ENCODE measurements at regions not wholly inside any gene's neighbourhood (a gene's known extent, or its start where the extent isn't known, plus 50 kb on each side); places are given as distances from the start of the nearest gene placed in this dataset.
"Not testable (repeated sequence)": the region's sequence is repeated elsewhere in the genome, so short reads cannot be mapped to it uniquely, and the experiment has no call there.

- DNase-seq: no peak
- Mint-ChIP-seq H3K27ac (no peak overlapping the region), H3K4me3 (no peak overlapping the region), H3K9me3 (no peaks in the 10 kb centered on the region), H3K36me3 (ENCODE audit: low read depth) (no peaks in the 10 kb centered on the region), H3K4me1 (no peaks in the 10 kb centered on the region), H3K27me3 (no peaks in the 10 kb centered on the region)
- ChIA-PET CTCF (no interaction called here), POLR2A (no interaction called here)
Observed at GRCh38 chr14:38394064-38394463, 138.2 kb upstream of the CLEC14A start.

- Mint-ChIP-seq H3K9me3 (no peaks in the 10 kb centered on the region), H3K4me3 (no peak overlapping the region), H3K36me3 (ENCODE audit: low read depth) (no peaks in the 10 kb centered on the region), H3K27me3 (no peaks in the 10 kb centered on the region), H3K4me1 (no peaks in the 10 kb centered on the region), H3K27ac (no peak overlapping the region)
- no peak for DNase-seq
- ChIA-PET POLR2A (no interaction called here), CTCF (no interaction called here)
Observed at GRCh38 chr14:38391334-38391733, 135.4 kb upstream of the CLEC14A start.

GRCh38 chr14:38389681-38390080 lies 133.8 kb upstream of the CLEC14A start:
- ChIA-PET CTCF (no interaction called here), POLR2A (no interaction called here)
- Mint-ChIP-seq H3K4me3 (no peak overlapping the region), H3K27me3 (no peaks in the 10 kb centered on the region), H3K4me1 (no peaks in the 10 kb centered on the region), H3K9me3 (no peaks in the 10 kb centered on the region), H3K27ac (no peak overlapping the region), H3K36me3 (ENCODE audit: low read depth) (no peaks in the 10 kb centered on the region)
- DNase-seq: no peak

GRCh38 chr14:38387821-38388220 lies 131.9 kb upstream of the CLEC14A start:
- ChIA-PET POLR2A (no interaction called here), CTCF (no interaction called here)
- Mint-ChIP-seq H3K4me3 (no peak overlapping the region), H3K27me3 (no peaks in the 10 kb centered on the region), H3K27ac (no peak overlapping the region), H3K36me3 (ENCODE audit: low read depth) (no peaks in the 10 kb centered on the region), H3K9me3 (no peaks in the 10 kb centered on the region), H3K4me1 (no peaks in the 10 kb centered on the region)
- no peak for DNase-seq

- no peak for DNase-seq
- Mint-ChIP-seq H3K36me3 (ENCODE audit: low read depth) (no peaks in the 10 kb centered on the region), H3K4me1 (no peaks in the 10 kb centered on the region), H3K4me3 (no peak overlapping the region), H3K27me3 (no peaks in the 10 kb centered on the region), H3K9me3 (no peaks in the 10 kb centered on the region), H3K27ac (no peak overlapping the region)
- CTCF ChIA-PET: interaction anchor here (0.6 kb wide), 1 partner anchor 1718 kb away, joined by 3 read pairs; no protein-coding TSS in a partner anchor
- POLR2A ChIA-PET: no interaction called here
Observed at GRCh38 chr14:38385836-38386235, 129.9 kb upstream of the CLEC14A start.

GRCh38 chr14:38385343-38385742 lies 129.4 kb upstream of the CLEC14A start:
- POLR2A ChIA-PET: no interaction called here

GRCh38 chr14:38384741-38385140 lies 128.8 kb upstream of the CLEC14A start:
- ChIA-PET POLR2A (no interaction called here), CTCF (no interaction called here)
- Mint-ChIP-seq H3K4me1 (no peaks in the 10 kb centered on the region), H3K36me3 (ENCODE audit: low read depth) (no peaks in the 10 kb centered on the region), H3K27me3 (no peaks in the 10 kb centered on the region), H3K27ac (no peak overlapping the region), H3K4me3 (no peak overlapping the region), H3K9me3 (no peaks in the 10 kb centered on the region)
- DNase-seq: no peak

More at GRCh38 chr14:38385343-38385742, 129.4 kb upstream of the CLEC14A start:
- H3K36me3 Mint-ChIP-seq (ENCODE audit: low read depth): no peaks in the 10 kb centered on the region
- DNase-seq: no peak
- CTCF ChIA-PET: interaction anchor here (0.6 kb wide), 1 partner anchor 1718 kb away, joined by 3 read pairs; no protein-coding TSS in a partner anchor
- no peaks in the 10 kb centered on the region for H3K27me3 Mint-ChIP-seq
- no peak overlapping the region for H3K27ac Mint-ChIP-seq
- H3K9me3 Mint-ChIP-seq: no peaks in the 10 kb centered on the region
- no peaks in the 10 kb centered on the region for H3K4me1 Mint-ChIP-seq
- H3K4me3 Mint-ChIP-seq: no peak overlapping the region

- no peak overlapping the region for H3K27ac Mint-ChIP-seq
Observed at GRCh38 chr14:38367922-38368321, 112.0 kb upstream of the CLEC14A start.

GRCh38 chr14:38366374-38366773 lies 110.5 kb upstream of the CLEC14A start:
- Mint-ChIP-seq H3K27ac (no peak overlapping the region), H3K4me3 (no peak overlapping the region), H3K9me3 (no peaks in the 10 kb centered on the region), H3K36me3 (ENCODE audit: low read depth) (no peaks in the 10 kb centered on the region), H3K27me3 (no peaks in the 10 kb centered on the region), H3K4me1 (no peaks in the 10 kb centered on the region)
- no peak for DNase-seq
- ChIA-PET POLR2A (no interaction called here), CTCF (no interaction called here)

More at GRCh38 chr14:38367922-38368321, 112.0 kb upstream of the CLEC14A start:
- no peaks in the 10 kb centered on the region for H3K36me3 Mint-ChIP-seq (ENCODE audit: low read depth)
- POLR2A ChIA-PET: no interaction called here
- H3K27me3 Mint-ChIP-seq: no peaks in the 10 kb centered on the region
- no peaks in the 10 kb centered on the region for H3K4me1 Mint-ChIP-seq
- no peak for DNase-seq
- CTCF ChIA-PET: no interaction called here
- H3K4me3 Mint-ChIP-seq: no peak overlapping the region
- no peaks in the 10 kb centered on the region for H3K9me3 Mint-ChIP-seq

- Mint-ChIP-seq H3K4me1 (no peaks in the 10 kb centered on the region), H3K27me3 (no peaks in the 10 kb centered on the region), H3K27ac (no peak overlapping the region), H3K9me3 (no peaks in the 10 kb centered on the region), H3K36me3 (ENCODE audit: low read depth) (no peaks in the 10 kb centered on the region), H3K4me3 (no peak overlapping the region)
- POLR2A ChIA-PET: no interaction called here
- CTCF ChIA-PET: no interaction called here
- DNase-seq: no peak
Observed at GRCh38 chr14:38363217-38363616, 107.3 kb upstream of the CLEC14A start.

- H3K27ac Mint-ChIP-seq: no peak overlapping the region
- DNase-seq: no peak
- peaks cover 7% of the 10 kb centered on the region for H3K9me3 Mint-ChIP-seq
- CTCF ChIA-PET: no interaction called here
- H3K4me3 Mint-ChIP-seq: no peak overlapping the region
- no peaks in the 10 kb centered on the region for H3K4me1 Mint-ChIP-seq
- POLR2A ChIA-PET: no interaction called here
- no peaks in the 10 kb centered on the region for H3K36me3 Mint-ChIP-seq (ENCODE audit: low read depth)
- no peaks in the 10 kb centered on the region for H3K27me3 Mint-ChIP-seq
Observed at GRCh38 chr14:38357557-38357956, 101.7 kb upstream of the CLEC14A start.

- H3K27me3 Mint-ChIP-seq; H3K27ac Mint-ChIP-seq; H3K4me1 Mint-ChIP-seq; H3K36me3 Mint-ChIP-seq (ENCODE audit: low read depth); DNase-seq; H3K4me3 Mint-ChIP-seq; CTCF ChIA-PET; H3K9me3 Mint-ChIP-seq: not testable (repeated sequence)
- POLR2A ChIA-PET: interaction anchor here (0.5 kb wide), 1 partner anchor 89 kb away, joined by 3 read pairs; no protein-coding TSS in a partner anchor
Observed at GRCh38 chr14:38355473-38355872, 99.6 kb upstream of the CLEC14A start.

GRCh38 chr14:38350102-38350501 lies 94.2 kb upstream of the CLEC14A start:
- Mint-ChIP-seq H3K4me1 (no peaks in the 10 kb centered on the region), H3K36me3 (ENCODE audit: low read depth) (no peaks in the 10 kb centered on the region), H3K27me3 (no peaks in the 10 kb centered on the region), H3K4me3 (no peak overlapping the region), H3K27ac (no peak overlapping the region), H3K9me3 (peaks cover 5% of the 10 kb centered on the region)
- ChIA-PET POLR2A (no interaction called here), CTCF (no interaction called here)
- DNase-seq: no peak

GRCh38 chr14:38342803-38343202 lies 86.9 kb upstream of the CLEC14A start:
- H3K27me3 Mint-ChIP-seq: peaks cover 2% of the 10 kb centered on the region

More at GRCh38 chr14:38342803-38343202, 86.9 kb upstream of the CLEC14A start:
- POLR2A ChIA-PET: no interaction called here
- Mint-ChIP-seq H3K9me3 (no peaks in the 10 kb centered on the region), H3K36me3 (ENCODE audit: low read depth) (no peaks in the 10 kb centered on the region), H3K4me3 (no peak overlapping the region), H3K27ac (no peak overlapping the region), H3K4me1 (no peaks in the 10 kb centered on the region)
- CTCF ChIA-PET: no interaction called here
- no peak for DNase-seq
